ENCODE measurements at regions not wholly inside any gene's neighbourhood (a gene's known extent, or its start where the extent isn't known, plus 50 kb on each side); places are given as distances from the start of the nearest gene placed in this dataset.

GRCh38 chr6:1229301-1229700 is 82.6 kb upstream of the FOXQ1 start:
- TF ChIP-seq CTCF (IDR thresholded peaks at IDR 0.05; ENCODE audit: insufficient read depth, low read length) (no peak), POLR2AphosphoS5 (IDR thresholded peaks at IDR 0.05; ENCODE audit: low read depth) (no peak), GABPA (IDR thresholded peaks at IDR 0.05; ENCODE audit: low read depth) (no peak), REST (IDR thresholded peaks at IDR 0.05; ENCODE audit: insufficient replicate concordance, low read depth) (no peak), SPI1 (IDR thresholded peaks at IDR 0.05; ENCODE audit: borderline replicate concordance, low read depth) (no peak)

All from HL-60 (cell line).